IPS-18c (cell line): ENCODE measurements at regions not wholly inside any gene's neighbourhood (a gene's known extent, or its start where the extent isn't known, plus 50 kb on each side); places are given as distances from the start of the nearest gene placed in this dataset.
"Not testable (repeated sequence)": the region's sequence is repeated elsewhere in the genome, so short reads cannot be mapped to it uniquely, and the experiment has no call there.

Experiments used
- H3K4me3 ChIP-seq: 2 replicates; pipeline ENCODE4 v1.7.0; 2013; ENCODE audit warnings: low read depth, mild to moderate bottlenecking, low read length, moderate library complexity; ENCODE audit not compliant: insufficient read depth
- H3K9me3 ChIP-seq: one replicate; pipeline ENCODE4 v1.6.1; 2013; ENCODE audit warnings: mild to moderate bottlenecking, low read length, moderate library complexity; ENCODE audit not compliant: control insufficient read depth, insufficient read depth

DNA sequence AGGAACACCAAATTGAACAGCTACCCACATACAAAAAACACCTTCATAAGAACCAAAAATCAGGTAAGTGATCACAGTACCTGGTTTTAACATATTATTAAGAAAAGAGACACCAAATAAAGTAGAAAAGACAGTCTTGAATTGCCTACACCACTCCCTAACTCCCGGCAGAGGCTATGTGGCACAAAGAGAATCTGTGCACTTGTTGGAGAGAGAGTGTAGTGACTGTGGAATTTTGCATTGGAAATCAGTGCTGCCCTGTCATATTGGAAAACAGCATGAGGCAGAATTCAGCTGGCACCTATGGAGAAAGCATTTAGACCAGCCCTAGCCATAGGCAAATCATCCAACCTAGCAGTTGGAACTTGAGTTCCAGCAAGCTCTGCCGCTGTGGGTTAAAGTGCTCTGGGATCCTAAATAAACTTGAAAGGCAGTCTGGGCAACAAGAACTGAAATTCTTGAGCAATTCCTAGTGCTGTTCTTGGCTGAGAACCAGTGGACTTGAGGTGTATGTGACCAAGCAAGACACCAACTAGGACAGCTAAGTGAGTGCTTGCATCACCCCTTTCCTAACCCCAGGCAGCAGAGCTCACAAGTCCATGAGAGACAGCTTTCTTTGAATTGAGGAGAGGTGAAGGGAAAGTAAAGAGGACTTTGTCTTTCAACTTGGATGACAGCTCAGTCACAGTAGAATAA is 969.6 kb upstream of the ALCAM start:
- no peaks in the 10 kb centered on the region for H3K9me3 ChIP-seq
- no peak overlapping the region for H3K4me3 ChIP-seq

DNA sequence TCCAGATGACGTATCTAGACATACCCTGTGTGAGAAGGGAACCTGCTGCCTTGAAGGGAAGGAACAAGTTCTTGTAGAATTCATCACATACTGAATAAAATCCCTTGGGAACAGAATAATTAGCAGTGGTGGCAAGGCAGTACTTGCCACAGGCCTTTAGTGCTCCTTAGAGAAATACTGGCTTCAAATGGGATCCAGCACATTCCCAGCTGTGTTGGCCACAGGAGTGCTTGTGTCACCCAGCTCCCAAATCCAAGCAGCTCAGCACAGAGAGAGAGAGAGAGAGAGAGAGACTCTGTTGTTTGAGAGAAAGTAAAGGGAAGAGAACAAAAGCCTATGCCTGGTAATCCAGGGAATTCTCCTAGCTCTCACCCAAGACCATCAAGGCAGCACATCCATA is 969.0 kb upstream of the ALCAM start:
- Histone ChIP-seq H3K9me3 (no peaks in the 10 kb centered on the region), H3K4me3 (no peak overlapping the region)

DNA sequence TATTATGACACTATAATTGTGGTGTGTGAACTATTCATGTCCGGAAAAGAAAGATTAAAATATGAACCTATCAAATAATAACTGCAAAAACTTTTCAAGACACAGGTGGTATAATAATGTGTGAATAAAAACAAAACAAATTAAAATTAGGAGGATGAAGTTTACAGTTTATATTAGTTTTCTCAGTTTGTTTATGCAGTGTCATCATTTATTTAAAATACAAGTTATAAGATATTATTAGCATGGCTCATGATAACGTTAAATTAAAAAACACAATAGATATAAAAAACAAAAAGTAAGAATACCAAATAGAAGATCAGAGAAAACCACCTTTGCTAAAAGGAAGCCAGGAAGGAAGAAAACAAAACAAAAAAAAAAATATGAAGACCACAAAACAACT is 963.8 kb upstream of the ALCAM start:
- Histone ChIP-seq H3K4me3 (no peak overlapping the region), H3K9me3 (no peaks in the 10 kb centered on the region)

DNA sequence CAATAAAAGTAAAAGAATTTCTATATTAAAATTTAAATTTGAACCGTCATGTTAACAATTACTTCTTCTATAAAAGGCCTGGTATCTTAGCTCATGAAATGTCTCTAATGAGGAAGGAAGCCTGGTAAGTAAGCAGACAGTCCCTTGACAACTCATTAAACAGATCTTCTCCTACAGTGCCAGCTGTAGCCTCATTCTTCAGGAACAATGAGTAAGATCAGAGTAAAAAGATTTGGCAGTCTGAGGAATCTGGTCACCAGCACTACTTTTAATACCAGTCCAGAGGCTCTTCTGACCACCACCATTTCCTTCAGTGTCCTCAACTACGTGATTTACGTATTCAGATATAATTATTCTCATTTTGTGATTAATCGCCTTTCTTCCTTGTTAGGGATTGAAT is 955.0 kb upstream of the ALCAM start:
- H3K9me3 ChIP-seq: no peaks in the 10 kb centered on the region
- no peak overlapping the region for H3K4me3 ChIP-seq

DNA sequence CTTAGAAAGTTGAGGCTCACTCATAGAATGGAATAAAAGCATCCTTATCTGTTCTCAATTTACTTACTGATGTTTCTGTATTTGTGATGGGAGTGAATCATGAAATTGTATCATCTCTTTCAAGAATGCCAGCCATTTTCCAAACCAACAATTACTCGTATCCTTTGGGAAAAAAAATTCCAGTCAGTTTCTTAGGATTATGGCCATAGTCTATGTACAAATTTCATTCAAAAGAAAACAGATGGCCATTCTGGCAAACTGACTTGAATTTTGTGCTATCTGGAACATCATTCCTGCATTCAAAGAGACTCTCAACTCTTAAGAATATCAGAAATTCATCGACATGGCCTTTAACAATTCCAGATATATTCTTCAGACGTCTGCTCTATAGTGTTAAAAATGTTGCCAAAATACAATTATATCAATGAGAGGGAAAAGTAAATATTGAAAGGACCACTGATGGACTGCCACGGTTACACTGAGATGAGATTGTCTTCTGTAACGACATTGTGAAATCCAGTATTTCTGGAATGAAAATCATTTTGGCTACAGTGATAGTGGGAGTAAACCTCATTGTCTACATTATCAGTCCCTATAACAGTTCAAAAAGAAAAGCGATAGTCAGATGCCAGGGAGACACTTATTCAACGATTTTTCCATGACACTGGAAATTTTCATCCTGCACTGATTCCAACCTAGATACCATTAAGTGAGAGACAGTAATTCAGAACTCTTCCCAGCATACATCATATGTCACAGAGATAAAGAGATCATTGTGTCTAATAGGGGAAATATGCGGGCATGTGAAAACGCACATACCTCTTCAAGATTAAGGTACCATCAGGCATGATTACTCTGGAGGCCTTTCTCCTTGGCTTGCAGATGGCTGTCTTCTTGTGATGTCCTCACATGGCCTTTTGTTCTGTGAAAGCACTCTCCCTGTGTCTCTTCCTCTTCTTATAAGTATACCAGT is 953.8 kb upstream of the ALCAM start:
- no peaks in the 10 kb centered on the region for H3K9me3 ChIP-seq
- H3K4me3 ChIP-seq: no peak overlapping the region

DNA sequence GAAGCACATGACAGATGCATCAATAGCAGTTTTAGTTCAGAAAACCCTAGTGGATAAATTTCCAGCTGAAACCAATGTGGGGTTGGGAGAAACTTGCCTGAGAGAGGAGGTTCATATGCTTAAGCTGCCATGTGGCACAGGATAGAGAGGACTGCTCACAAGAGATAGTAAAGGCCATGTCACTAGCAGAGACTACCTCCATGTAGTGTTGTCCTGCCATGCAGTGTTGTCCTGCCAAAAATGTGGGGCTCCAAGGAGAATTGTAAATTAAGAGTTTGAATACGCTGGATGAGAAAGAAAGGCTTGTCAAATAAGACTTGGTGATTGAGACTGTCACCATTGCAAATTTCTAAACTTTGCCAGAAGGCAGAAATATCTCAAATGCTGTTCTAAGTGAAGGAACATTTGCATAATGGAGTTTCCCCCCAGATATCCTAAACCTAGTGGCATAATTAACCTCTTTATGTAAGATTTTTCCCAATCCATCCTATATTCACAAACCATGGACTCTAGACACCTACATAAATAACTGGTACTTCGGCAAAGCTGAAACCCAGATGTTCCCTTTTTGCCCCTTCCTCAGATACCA is 938.3 kb upstream of the ALCAM start:
- Histone ChIP-seq H3K4me3 (no peak overlapping the region), H3K9me3 (no peaks in the 10 kb centered on the region)

DNA sequence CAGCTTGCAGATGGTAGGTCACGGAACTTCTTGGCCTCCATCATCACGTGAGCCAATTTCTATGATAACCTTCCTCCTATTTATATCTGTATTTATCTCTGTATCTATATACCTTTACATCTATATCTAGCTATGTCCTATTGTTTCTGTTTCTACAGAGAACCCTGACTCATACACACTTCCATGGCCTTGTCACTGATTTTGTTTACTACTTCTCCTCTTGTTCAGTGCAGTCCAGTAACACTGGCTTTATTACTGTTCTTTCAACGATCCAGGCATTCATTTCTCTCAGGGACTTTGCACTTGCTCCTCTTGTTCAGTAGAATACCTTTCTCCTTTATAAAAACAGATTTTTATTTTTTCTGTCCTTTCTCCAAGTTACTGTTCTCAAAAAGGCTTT is 937.0 kb upstream of the ALCAM start:
- no peaks in the 10 kb centered on the region for H3K9me3 ChIP-seq
- no peak overlapping the region for H3K4me3 ChIP-seq

DNA sequence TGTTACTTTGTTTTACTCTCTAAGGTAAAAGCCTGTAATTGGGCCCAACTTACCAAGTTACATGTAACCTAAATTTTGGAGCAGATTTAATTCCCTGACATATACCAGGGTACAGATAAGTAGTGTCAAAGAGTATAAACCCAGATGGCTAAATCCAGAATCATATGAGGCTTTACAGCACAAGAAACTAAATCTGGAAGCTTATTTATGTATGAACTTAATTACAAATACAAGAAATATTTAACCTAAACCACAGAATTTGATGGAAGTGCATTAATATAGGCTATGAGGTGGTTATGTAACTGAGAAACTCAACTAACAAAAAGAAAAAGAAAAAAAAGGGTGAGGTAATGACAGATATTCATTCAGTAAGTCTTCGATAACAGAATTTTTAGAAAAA is 930.2 kb upstream of the ALCAM start:
- Histone ChIP-seq H3K9me3 (no peaks in the 10 kb centered on the region), H3K4me3 (no peak overlapping the region)

DNA sequence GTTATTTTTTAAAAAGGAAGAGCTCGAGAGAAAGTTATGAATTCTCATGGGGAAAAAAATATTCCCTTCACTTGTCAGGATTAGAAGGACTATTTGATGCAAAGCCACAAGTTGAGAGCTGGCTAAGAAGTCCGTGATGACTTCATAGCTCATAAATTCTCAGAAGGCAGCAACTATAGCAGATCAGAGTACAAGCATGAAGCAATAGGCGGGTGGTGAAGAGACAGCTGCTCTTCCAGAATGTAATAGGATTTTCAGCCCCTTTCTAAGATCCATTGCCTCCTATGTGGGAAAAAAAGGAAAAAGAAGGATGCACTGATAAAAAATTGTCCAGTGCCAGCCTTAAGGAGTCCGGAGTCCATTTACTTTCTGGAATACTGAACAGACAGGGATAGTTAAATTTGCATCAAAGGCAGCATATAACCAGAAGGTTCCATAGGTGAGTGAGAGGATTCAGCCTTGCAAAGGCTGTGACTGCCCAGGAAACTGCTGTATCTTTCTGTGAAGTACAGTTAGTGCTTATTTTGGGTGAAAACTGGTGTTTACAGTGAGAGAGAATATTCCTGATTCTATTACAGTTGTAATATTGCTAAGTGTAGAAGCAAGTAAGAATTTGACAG is 929.5 kb upstream of the ALCAM start:
- Histone ChIP-seq H3K9me3 (no peaks in the 10 kb centered on the region), H3K4me3 (no peak overlapping the region)

DNA sequence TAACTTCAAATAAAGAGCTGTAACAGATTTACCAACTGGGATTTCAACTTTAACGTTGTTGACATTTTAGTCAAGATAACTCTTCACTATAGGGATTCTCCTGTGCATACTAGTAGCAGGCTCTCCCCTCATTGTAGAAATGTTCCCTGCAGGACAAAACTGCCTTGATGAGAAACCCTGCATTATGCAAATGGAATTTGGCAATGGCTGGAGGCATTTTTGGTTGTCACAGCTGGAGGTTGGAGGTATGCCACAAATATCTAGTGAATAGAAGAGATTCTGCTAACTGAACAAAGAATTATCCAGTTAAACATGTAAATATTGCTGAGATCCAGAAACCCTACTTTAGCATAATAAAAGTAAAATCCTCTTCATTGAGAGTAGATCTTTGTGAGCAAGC is 928.8 kb upstream of the ALCAM start:
- H3K9me3 ChIP-seq: no peaks in the 10 kb centered on the region
- H3K4me3 ChIP-seq: no peak overlapping the region

DNA sequence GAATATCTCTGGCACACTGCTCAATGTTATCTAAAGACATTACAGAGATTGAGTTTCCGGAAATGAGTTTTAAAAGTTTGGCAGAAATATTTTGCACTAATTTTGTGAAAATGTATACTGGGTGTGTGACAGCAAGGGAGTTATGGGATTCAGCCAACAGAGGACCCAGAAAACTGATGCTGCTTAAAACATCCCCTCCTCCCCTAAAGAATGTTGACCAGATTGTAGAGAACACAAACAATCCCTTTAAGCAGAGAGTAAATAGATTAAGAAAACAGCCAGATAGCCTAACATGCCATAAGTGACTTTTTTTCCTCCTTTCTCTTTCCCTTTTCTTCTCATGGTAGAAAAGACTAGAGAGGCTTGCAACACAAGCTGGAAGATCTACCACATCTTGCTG is 928.0 kb upstream of the ALCAM start:
- Histone ChIP-seq H3K9me3 (no peaks in the 10 kb centered on the region), H3K4me3 (no peak overlapping the region)

DNA sequence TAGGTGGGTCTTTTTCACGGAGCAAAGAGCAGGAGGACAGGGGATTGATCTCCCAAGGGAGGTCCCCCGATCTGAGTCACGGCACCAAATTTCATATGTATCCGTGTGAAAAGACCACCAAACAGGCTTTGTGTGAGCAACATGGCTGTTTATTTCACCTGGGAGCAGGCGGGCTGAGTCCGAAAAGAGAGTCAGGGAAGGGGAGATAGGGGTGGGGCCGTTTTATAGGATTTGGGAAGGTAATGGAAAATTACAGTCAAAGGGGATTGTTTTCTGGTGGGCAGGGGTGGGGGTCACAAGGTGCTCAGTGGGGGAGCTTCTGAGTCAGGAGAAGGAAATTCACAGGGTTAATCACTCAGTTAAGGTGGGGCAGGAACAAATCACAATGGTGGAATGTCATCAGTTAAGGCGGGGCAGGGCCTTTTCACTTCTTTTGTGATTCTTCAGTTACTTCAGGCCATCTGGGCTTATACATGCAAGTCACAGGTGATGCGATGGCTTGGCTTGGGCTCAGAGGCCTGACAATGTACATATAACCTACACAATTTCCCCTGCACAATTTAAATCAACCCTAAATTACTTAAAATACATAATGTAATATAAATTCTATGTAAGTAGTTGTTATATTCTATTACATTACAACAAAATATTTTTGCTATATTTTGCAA is 921.3 kb upstream of the ALCAM start:
- not testable (repeated sequence) for H3K9me3 ChIP-seq, H3K4me3 ChIP-seq

DNA sequence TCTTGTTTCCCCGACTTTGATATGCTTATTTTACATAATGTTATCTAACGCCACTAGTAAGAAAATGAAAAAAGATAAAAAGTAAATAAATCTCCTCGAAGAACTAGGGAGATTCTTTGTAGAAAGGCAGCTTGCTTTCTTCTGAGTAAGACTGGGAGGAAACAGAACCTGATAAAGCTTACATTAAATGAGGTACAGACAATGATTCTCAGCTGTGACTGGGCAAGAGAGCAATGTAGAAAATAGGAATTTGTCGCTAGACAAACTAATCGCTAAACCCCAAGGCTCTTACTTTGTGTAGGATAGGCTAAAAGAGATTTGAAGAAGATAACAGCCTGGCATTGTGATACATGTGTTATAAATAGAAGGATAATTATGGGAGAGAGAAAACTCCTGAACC is 919.0 kb upstream of the ALCAM start:
- H3K4me3 ChIP-seq: no peak overlapping the region
- no peaks in the 10 kb centered on the region for H3K9me3 ChIP-seq

DNA sequence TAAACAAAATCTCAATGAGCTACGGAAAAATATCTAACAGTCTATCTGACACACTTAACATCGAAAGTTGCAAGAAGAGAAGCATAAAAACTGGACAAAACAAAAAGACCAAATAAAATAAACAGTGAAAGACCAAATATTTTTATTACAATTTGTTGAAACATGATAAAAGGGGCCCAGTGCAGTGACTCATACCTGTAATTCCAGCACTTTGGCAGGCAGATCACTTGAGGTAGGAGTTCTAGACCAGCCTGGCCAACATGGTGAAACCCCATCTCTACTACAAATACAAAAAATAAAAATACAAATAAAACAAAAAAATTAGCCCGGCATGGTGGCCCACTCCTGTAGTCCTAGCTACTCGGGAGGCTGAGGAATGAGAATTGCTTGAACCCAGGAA is 914.0 kb upstream of the ALCAM start:
- H3K4me3 ChIP-seq: no peak overlapping the region
- H3K9me3 ChIP-seq: no peaks in the 10 kb centered on the region

DNA sequence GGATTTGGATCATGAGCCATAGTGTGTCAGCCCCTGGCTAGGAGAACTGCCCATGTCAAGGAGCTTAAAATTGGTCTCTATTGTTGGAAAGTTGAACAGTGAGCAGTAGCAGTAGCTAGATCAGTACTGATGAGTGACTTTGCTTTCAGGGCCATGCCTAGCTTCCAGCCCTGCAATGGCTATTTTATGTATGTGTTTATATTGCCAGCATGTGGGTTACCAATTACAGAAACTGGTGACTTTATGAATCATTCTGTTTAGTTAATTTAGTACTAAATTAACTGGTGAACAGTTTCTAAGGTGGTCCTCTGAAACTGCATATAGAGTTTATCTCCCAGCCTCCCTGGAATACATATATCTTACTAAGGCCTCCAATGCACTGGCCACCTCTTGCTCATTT is 908.1 kb upstream of the ALCAM start:
- no peak overlapping the region for H3K4me3 ChIP-seq
- H3K9me3 ChIP-seq: no peaks in the 10 kb centered on the region

DNA sequence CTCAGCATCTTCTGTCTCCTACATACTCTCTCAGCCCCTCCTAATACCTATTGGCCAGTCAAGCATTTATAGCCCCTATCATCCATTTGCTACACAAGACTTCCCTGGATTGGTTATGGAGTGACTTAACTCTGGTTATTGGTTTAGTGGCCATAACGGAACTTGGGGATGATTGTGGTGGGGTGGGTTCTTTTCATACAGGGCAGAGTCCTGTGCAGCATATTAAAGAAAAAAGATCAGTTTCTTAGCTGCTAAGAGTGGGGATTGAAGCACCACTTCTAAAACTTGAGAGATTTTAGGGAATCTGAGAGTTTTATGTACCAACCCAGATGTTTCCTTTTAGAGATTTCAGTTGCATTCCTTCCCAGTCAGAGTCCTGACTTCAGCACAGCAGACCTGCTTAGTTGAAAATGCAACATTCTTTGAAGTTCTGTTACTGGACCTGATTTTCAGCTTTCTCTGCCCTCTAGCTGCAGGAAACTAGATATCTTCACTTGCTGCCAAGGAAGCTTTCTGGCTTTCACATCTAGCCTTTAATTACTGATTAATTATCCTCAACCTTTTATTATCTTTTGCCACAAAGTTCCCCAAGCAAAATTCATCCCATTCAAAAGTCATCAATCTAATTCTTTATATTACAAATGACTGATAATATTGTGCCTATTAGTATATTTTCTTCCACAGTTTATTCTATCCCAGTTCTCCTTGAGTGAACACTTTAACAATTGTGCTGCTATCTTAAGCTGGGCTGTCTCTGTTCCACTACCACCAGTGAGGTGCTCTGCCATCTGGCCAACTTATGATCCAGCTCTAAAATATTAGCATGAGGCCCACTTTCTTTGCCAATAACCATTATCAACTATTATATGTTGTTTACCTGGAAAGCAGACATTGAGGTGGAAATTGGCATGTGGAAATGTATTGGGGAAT is 906.0 kb upstream of the ALCAM start:
- no peak overlapping the region for H3K4me3 ChIP-seq
- H3K9me3 ChIP-seq: no peaks in the 10 kb centered on the region
